B cell (primary cell): ENCODE measurements at regions not wholly inside any gene's neighbourhood (a gene's known extent, or its start where the extent isn't known, plus 50 kb on each side); places are given as distances from the start of the nearest gene placed in this dataset.

Experiments used
- ATAC-seq: fragments of 200-7000 bp; cut with Tn5 transposase; one replicate; pipeline ENCODE4 v1.10.0; 2021; ENCODE audit warnings: low read depth, mild to moderate bottlenecking, moderate number of reproducible peaks, moderate library complexity
- CTCF ChIA-PET: fragments of 350-600 bp; sonication (Branson Sonifier 250); formaldehyde crosslinking; loops from one replicate; lab custom pipeline; 2021; ENCODE audit warnings: antibody characterized with exemption, inconsistent platforms; lab: Charles Lee
- POLR2A ChIA-PET: fragments of 350-600 bp; sonication (Branson Sonifier 250); formaldehyde crosslinking; loops from one replicate; lab custom pipeline; 2021; ENCODE audit warnings: antibody characterized with exemption; lab: Charles Lee
- DNase-seq: peaks from one replicate; pipeline ENCODE4 v3.0.0; 2013
- H2AFZ ChIP-seq: 2 replicates; pipeline ENCODE4 v1.6.1; 2012; ENCODE audit warnings: mild to moderate bottlenecking, low read depth, low read length; ENCODE audit not compliant: insufficient read depth, poor library complexity, severe bottlenecking
- H3K27ac ChIP-seq, 2 donors: 1 replicate in 1 of 2; 2 replicates in 1 of 2; pipeline ENCODE4 v1.5.1; 2012 to 2013; ENCODE audit warnings: low read length in 2 of 2, mild to moderate bottlenecking in 2 of 2, moderate library complexity in 1 of 2
- H3K27me3 ChIP-seq, 4 experiments: fragments of 200-600 bp in 1 of 4; sonication (generic) in 1 of 4; replicated peaks in 1 of 4; 1 replicate in 2 of 4; 2 replicates in 2 of 4; pipeline versions ENCODE4 v1.6.1 to v1.7.0; 2013 to 2016; ENCODE audit warnings: low read length in 3 of 4, mild to moderate bottlenecking in 2 of 4, mixed read lengths in 1 of 4, moderate library complexity in 1 of 4; ENCODE audit not compliant: insufficient read depth in 4 of 4, control insufficient read depth in 3 of 4; ENCODE audit errors: control extremely low read depth in 1 of 4
- H3K36me3 ChIP-seq, 2 experiments: replicated peaks in 1 of 2; 1 replicate in 1 of 2; 2 replicates in 1 of 2; pipeline versions ENCODE4 v1.6.1 to v1.7.1; 2013; ENCODE audit warnings: low read length in 1 of 2; ENCODE audit not compliant: insufficient read depth in 2 of 2, control insufficient read depth in 1 of 2; ENCODE audit errors: control extremely low read depth in 1 of 2, extremely low read depth in 1 of 2
- H3K4me1 ChIP-seq, 2 donors: fragments of 200-600 bp in 1 of 2; sonication (generic) in 1 of 2; 1 replicate in 1 of 2; 2 replicates in 1 of 2; pipeline versions ENCODE4 v1.5.1 to v1.6.1; 2013 to 2017; ENCODE audit warnings: low read length in 2 of 2; ENCODE audit not compliant: control insufficient read depth in 2 of 2, insufficient read depth in 2 of 2
- H3K4me2 ChIP-seq: replicated peaks from 2 replicates; pipeline ENCODE3; 2012; ENCODE audit warnings: mild to moderate bottlenecking, low read depth, low read length; ENCODE audit not compliant: poor library complexity, severe bottlenecking
- H3K4me3 ChIP-seq, 5 experiments: fragments of 200-600 bp in 1 of 5; sonication (generic) in 1 of 5; 1 replicate in 3 of 5; 2 replicates in 2 of 5; pipeline versions ENCODE4 v1.5.1 to v1.7.0; 2011 to 2016; ENCODE audit warnings: low read length in 4 of 5, mild to moderate bottlenecking in 4 of 5, low read depth in 2 of 5, control low read depth in 1 of 5, moderate library complexity in 1 of 5; ENCODE audit not compliant: insufficient read depth in 1 of 5; ENCODE audit errors: control extremely low read depth in 1 of 5, extremely low read depth in 1 of 5
- H3K79me2 ChIP-seq: fragments of 200-600 bp; sonication (generic); one replicate; pipeline ENCODE4 v1.6.0; 2016; ENCODE audit warnings: low read length; ENCODE audit not compliant: control insufficient read depth, insufficient read depth
- H3K9ac ChIP-seq: fragments of 200-600 bp; sonication (generic); 2 replicates; pipeline ENCODE4 v1.6.1; 2017; ENCODE audit warnings: mild to moderate bottlenecking, low read length, moderate library complexity
- H3K9me3 ChIP-seq, 3 donors: one replicate each; pipeline versions ENCODE4 v1.6.1 to v1.7.1; 2013; ENCODE audit warnings: low read length in 2 of 3; ENCODE audit not compliant: control insufficient read depth in 2 of 3, insufficient read depth in 1 of 3; ENCODE audit errors: control extremely low read depth in 1 of 3
- H4K20me1 ChIP-seq: 2 replicates; pipeline ENCODE4 v1.6.0; 2012; ENCODE audit warnings: mild to moderate bottlenecking, low read length; ENCODE audit not compliant: insufficient read depth, control insufficient read depth, poor library complexity, severe bottlenecking
- H3K27ac Mint-ChIP-seq: one replicate; pipeline ENCODE4 v1.8.0; 2021; ENCODE audit warnings: mixed read lengths
- H3K27me3 Mint-ChIP-seq: one replicate; pipeline ENCODE4 v1.8.0; 2021; ENCODE audit warnings: mixed read lengths
- H3K4me1 Mint-ChIP-seq: one replicate; pipeline ENCODE4 v1.8.0; 2021; ENCODE audit warnings: mixed read lengths
- H3K4me3 Mint-ChIP-seq: one replicate; pipeline ENCODE4 v1.8.0; 2021; ENCODE audit warnings: mixed read lengths
- H3K9me3 Mint-ChIP-seq: one replicate; pipeline ENCODE4 v1.8.0; 2022; ENCODE audit warnings: mixed read lengths; ENCODE audit not compliant: insufficient read depth
- EZH2 ChIP-seq: IDR thresholded peaks from 2 replicates; pipeline ENCODE4 v1.6.1; 2012; ENCODE audit warnings: borderline replicate concordance, low read depth, mild to moderate bottlenecking, moderate library complexity, low read length; ENCODE audit not compliant: insufficient read depth, poor library complexity, severe bottlenecking
- WGBS: methylation state at CpG from one replicate; pipeline ENCODE4 v1.1.5; 2013; ENCODE audit warnings: missing lambda C conversion rate; ENCODE audit not compliant: insufficient coverage; 5-methylcytosine and 5-hydroxymethylcytosine counted together
- intact Hi-C: fragments of 100-400 bp; cut with micrococcal nuclease; formaldehyde crosslinking; loops from one replicate; pipeline ENCODE4 v1.10.0; 2022
- TF ChIP-seq, protein P1 (sequence below): fragments of 200-600 bp; IDR thresholded peaks from one replicate; pipeline ENCODE4 v1.8.0; 2022; ENCODE audit warnings: antibody characterized with exemption, mild to moderate bottlenecking

DNA sequence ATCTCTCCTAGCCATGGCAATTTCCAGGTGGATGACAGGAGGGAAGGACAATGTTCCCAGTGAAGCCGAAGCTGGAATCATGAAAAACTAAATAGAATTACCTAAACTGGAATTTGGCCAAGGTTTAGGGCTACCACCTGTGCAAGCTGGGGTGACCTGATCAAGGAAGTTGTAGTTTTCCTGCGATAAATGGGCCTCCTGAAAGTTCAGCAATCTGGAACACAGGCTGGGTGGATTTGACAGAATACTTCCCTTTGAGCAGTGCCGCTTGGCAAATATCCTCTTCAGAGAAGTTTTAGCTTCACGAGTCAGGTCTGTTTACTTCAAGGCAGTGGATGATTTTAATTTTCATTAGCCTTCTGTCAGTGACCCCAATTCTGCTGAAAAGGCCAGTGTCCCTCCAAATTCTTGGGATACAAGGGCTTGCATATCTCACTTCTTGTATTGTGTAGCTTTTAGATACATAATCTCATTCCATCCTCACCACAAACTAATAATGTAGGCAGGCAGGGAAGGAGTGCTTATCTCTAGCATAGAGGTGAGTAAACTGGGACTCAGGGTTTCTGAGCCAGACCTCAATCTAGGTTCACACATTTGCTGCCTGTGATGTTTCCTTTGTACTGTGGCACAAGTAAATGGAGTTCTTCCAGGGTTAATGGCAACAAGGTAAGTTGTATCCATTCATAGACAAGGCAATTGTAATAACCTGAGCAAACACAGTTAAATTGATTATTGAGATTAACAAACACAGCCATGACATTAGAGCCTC is 349.4 kb downstream of the NUF2 start:
- no peak for TF ChIP-seq EZH2
- TF ChIP-seq, protein P1, sequence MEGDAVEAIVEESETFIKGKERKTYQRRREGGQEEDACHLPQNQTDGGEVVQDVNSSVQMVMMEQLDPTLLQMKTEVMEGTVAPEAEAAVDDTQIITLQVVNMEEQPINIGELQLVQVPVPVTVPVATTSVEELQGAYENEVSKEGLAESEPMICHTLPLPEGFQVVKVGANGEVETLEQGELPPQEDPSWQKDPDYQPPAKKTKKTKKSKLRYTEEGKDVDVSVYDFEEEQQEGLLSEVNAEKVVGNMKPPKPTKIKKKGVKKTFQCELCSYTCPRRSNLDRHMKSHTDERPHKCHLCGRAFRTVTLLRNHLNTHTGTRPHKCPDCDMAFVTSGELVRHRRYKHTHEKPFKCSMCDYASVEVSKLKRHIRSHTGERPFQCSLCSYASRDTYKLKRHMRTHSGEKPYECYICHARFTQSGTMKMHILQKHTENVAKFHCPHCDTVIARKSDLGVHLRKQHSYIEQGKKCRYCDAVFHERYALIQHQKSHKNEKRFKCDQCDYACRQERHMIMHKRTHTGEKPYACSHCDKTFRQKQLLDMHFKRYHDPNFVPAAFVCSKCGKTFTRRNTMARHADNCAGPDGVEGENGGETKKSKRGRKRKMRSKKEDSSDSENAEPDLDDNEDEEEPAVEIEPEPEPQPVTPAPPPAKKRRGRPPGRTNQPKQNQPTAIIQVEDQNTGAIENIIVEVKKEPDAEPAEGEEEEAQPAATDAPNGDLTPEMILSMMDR = no peak
- no peak overlapping the region for H2AFZ ChIP-seq
- ChIA-PET POLR2A (no interaction called here), CTCF (no interaction called here)
- no peak overlapping the region for H3K4me3 Mint-ChIP-seq
- H3K4me3 ChIP-seq = no peak overlapping the region
- no peaks in the 10 kb centered on the region for H3K36me3 ChIP-seq
- H3K9ac ChIP-seq = no peak overlapping the region
- H3K4me1 Mint-ChIP-seq = no peaks in the 10 kb centered on the region
- H3K9me3 ChIP-seq = no peaks in the 10 kb centered on the region
- H3K27me3 Mint-ChIP-seq = no peaks in the 10 kb centered on the region
- H3K79me2 ChIP-seq = no peaks in the 10 kb centered on the region
- no peak overlapping the region for H3K4me2 ChIP-seq
- no peak overlapping the region for H3K27ac ChIP-seq
- no peaks in the 10 kb centered on the region for H4K20me1 ChIP-seq
- H3K9me3 Mint-ChIP-seq = peaks cover 2% of the 10 kb centered on the region
- H3K27me3 ChIP-seq = no peaks in the 10 kb centered on the region
- no peak overlapping the region for H3K27ac Mint-ChIP-seq
- no peak for ATAC-seq
- intact Hi-C loops = no loop called here
- 55% methylated on average over 4 of the region's 4 CpGs for WGBS
- no peak for DNase-seq
- no peaks in the 10 kb centered on the region for H3K4me1 ChIP-seq

GRCh38 chr1:163672976-163673758 is 351.4 kb downstream of the NUF2 start:
- Histone ChIP-seq H3K27me3 (no peaks in the 10 kb centered on the region), H3K4me3 (no peak overlapping the region), H3K27ac (no peak overlapping the region), H3K79me2 (no peaks in the 10 kb centered on the region), H2AFZ (no peak overlapping the region), H3K9ac (no peak overlapping the region), H4K20me1 (no peaks in the 10 kb centered on the region), H3K36me3 (no peaks in the 10 kb centered on the region), H3K4me2 (no peak overlapping the region), H3K9me3 (peaks cover 0 to 4% (median 0%) of the 10 kb centered on the region in 3 donors), H3K4me1 (no peaks in the 10 kb centered on the region)
- ChIA-PET CTCF (no interaction called here), POLR2A (no interaction called here)
- Mint-ChIP-seq H3K27me3 (no peaks in the 10 kb centered on the region), H3K27ac (no peak overlapping the region), H3K4me1 (no peaks in the 10 kb centered on the region), H3K4me3 (no peak overlapping the region), H3K9me3 (peaks cover 2% of the 10 kb centered on the region)
- TF ChIP-seq EZH2 = no peak
- TF ChIP-seq, protein P1 = no peak
- WGBS = no CpG with 5 or more reads among the region's 9 CpGs
- intact Hi-C loops = no loop called here
- DNase-seq = no peak
- no peak for ATAC-seq
